IMR-90 (cell line): ENCODE measurements at regions not wholly inside any gene's neighbourhood (a gene's known extent, or its start where the extent isn't known, plus 50 kb on each side); places are given as distances from the start of the nearest gene placed in this dataset.

Experiments used
- ATAC-seq: fragments of 200-7000 bp; cut with Tn5 transposase; 2 replicates; pipeline ENCODE4 v1.9.1; 2020; ENCODE audit warnings: low read depth, mild to moderate bottlenecking, moderate library complexity
- BruUV-seq: library from RNA; stranded (reverse); fragments of 400-500 nt; replicated peaks from 2 replicates; lab custom pipeline; 2021; lab: Mats Ljungman, UMichigan
- CTCF ChIA-PET: fragments of 300-600 bp; formaldehyde crosslinking; extraction: SDS; loops from one replicate; lab custom pipeline; 2021; ENCODE audit warnings: antibody characterized with exemption; lab: Yijun Ruan, JAX
- POLR2A ChIA-PET: fragments of 300-600 bp; sonication (Branson Sonifier 250); formaldehyde crosslinking; loops from one replicate; lab custom pipeline; 2022; ENCODE audit warnings: antibody characterized with exemption; ENCODE audit not compliant: unreplicated experiment; lab: Charles Lee
- DNase-seq: peaks from one replicate; pipeline ENCODE4 v3.0.0; 2013
- H2AFZ ChIP-seq: replicated peaks from 2 replicates; pipeline ENCODE3; 2013; ENCODE audit warnings: low read length, mild to moderate bottlenecking; ENCODE audit not compliant: poor library complexity
- H2AK5ac ChIP-seq: 2 replicates; pipeline ENCODE4 v1.6.1; 2013; ENCODE audit warnings: low read depth, low read length, inconsistent platforms
- H2AK9ac ChIP-seq: replicated peaks from 2 replicates; pipeline ENCODE3; 2013; ENCODE audit warnings: mild to moderate bottlenecking, low read depth, low read length, moderate library complexity; ENCODE audit not compliant: poor library complexity
- H2BK120ac ChIP-seq: 2 replicates; pipeline ENCODE4 v1.6.1; 2013; ENCODE audit warnings: low read depth, low read length, inconsistent platforms
- H2BK15ac ChIP-seq: 3 replicates; pipeline ENCODE4 v1.6.1; 2013; ENCODE audit warnings: low read depth, low read length, inconsistent platforms
- H2BK20ac ChIP-seq: 2 replicates; pipeline ENCODE4 v1.6.1; 2013; ENCODE audit warnings: low read depth, mild to moderate bottlenecking, inconsistent platforms, low read length, moderate library complexity
- H2BK5ac ChIP-seq: 2 replicates; pipeline ENCODE4 v1.6.1; 2013; ENCODE audit warnings: mild to moderate bottlenecking, low read depth, low read length, inconsistent platforms; ENCODE audit not compliant: poor library complexity, severe bottlenecking
- H3K14ac ChIP-seq: replicated peaks from 2 replicates; pipeline ENCODE4 v1.6.1; 2013; ENCODE audit warnings: low read depth, low read length, inconsistent platforms
- H3K18ac ChIP-seq: 2 replicates; pipeline ENCODE4 v1.6.1; 2013; ENCODE audit warnings: low read depth, low read length, control low read depth
- H3K23ac ChIP-seq: 2 replicates; pipeline ENCODE4 v1.6.1; 2013; ENCODE audit warnings: low read depth, low read length, inconsistent platforms
- H3K27ac ChIP-seq: 2 replicates; pipeline ENCODE4 v1.5.1; 2013; ENCODE audit warnings: mild to moderate bottlenecking, control low read depth, low read length; ENCODE audit not compliant: insufficient read depth
- H3K27me3 ChIP-seq: 2 replicates; pipeline ENCODE4 v1.6.1; 2013; ENCODE audit warnings: low read length; ENCODE audit not compliant: control insufficient read depth, insufficient read depth
- H3K36me3 ChIP-seq: 2 replicates; pipeline ENCODE4 v1.6.1; 2013; ENCODE audit warnings: low read length, mixed read lengths; ENCODE audit not compliant: control insufficient read depth, insufficient read depth
- H3K4ac ChIP-seq: 2 replicates; pipeline ENCODE4 v1.6.1; 2013; ENCODE audit warnings: low read depth, low read length, inconsistent platforms
- H3K4me1 ChIP-seq: 2 replicates; pipeline ENCODE4 v1.6.1; 2013; ENCODE audit warnings: low read length, mixed read lengths; ENCODE audit not compliant: control insufficient read depth, insufficient read depth
- H3K4me2 ChIP-seq: 2 replicates; pipeline ENCODE4 v1.6.1; 2013; ENCODE audit warnings: low read depth, mild to moderate bottlenecking, control low read depth, low read length, moderate library complexity
- H3K4me3 ChIP-seq: 2 replicates; pipeline ENCODE4 v1.5.1; 2013; ENCODE audit warnings: low read depth, mild to moderate bottlenecking, control low read depth, low read length, moderate library complexity; ENCODE audit not compliant: insufficient read depth
- H3K56ac ChIP-seq: 2 replicates; pipeline ENCODE4 v1.6.1; 2013; ENCODE audit warnings: low read length, inconsistent platforms; ENCODE audit not compliant: insufficient read depth; ENCODE audit errors: extremely low read depth
- H3K79me1 ChIP-seq, 2 experiments: 2 replicates each; pipeline ENCODE4 v1.6.1; 2013; ENCODE audit warnings: low read length in 2 of 2, inconsistent platforms in 1 of 2, low read depth in 1 of 2
- H3K9ac ChIP-seq: 2 replicates; pipeline ENCODE4 v1.6.1; 2013; ENCODE audit warnings: low read depth, low read length, control low read depth
- H3K9me1 ChIP-seq: 2 replicates; pipeline ENCODE4 v1.6.1; 2013; ENCODE audit warnings: low read length, inconsistent platforms; ENCODE audit not compliant: insufficient read depth
- H3K9me3 ChIP-seq: 2 replicates; pipeline ENCODE4 v1.6.1; 2013; ENCODE audit warnings: low read length; ENCODE audit not compliant: control insufficient read depth, insufficient read depth
- H4K20me1 ChIP-seq: 2 replicates; pipeline ENCODE4 v1.6.1; 2013; ENCODE audit warnings: low read length, inconsistent platforms; ENCODE audit not compliant: insufficient read depth
- H4K5ac ChIP-seq: 2 replicates; pipeline ENCODE4 v1.6.1; 2013; ENCODE audit warnings: mild to moderate bottlenecking, low read depth, low read length, control low read depth
- H4K8ac ChIP-seq, 2 experiments: 2 replicates each; pipeline ENCODE4 v1.6.1; 2013; ENCODE audit warnings: low read depth in 2 of 2, low read length in 2 of 2, control low read depth in 1 of 2, inconsistent platforms in 1 of 2
- H4K91ac ChIP-seq: 2 replicates; pipeline ENCODE4 v1.6.1; 2013; ENCODE audit warnings: low read depth, low read length, inconsistent platforms; ENCODE audit not compliant: insufficient read depth
- BHLHE40 ChIP-seq: fragments of 150-350 bp; IDR thresholded peaks from 2 replicates; pipeline ENCODE4 v1.6.1; 2016; ENCODE audit warnings: mild to moderate bottlenecking, low read depth, low read length
- CHD1 ChIP-seq: IDR thresholded peaks from 2 replicates; pipeline ENCODE4 v1.6.1; 2012; ENCODE audit warnings: low read depth, low read length, improper control_type of control experiment
- POLR2A ChIP-seq: IDR thresholded peaks from 2 replicates; pipeline ENCODE4 v1.6.1; 2012; ENCODE audit warnings: mild to moderate bottlenecking, low read depth, low read length
- WGBS, 2 experiments: methylation state at CpG; one replicate each; pipeline versions ENCODE4 v1.1.5 to v1.1.7; 2013; ENCODE audit warnings: missing lambda C conversion rate in 2 of 2; ENCODE audit not compliant: insufficient read length in 1 of 2; ENCODE audit errors: extremely low coverage in 2 of 2; 5-methylcytosine and 5-hydroxymethylcytosine counted together
- dilution Hi-C: fragments of 300-500 bp; cut with HindIII; formaldehyde crosslinking; loops from one replicate; pipeline ENCODE4 v1.14.3; 2018; ENCODE audit warnings: low sequenced_read_pairs; ENCODE audit not compliant: unreplicated experiment
- in situ Hi-C: fragments of 300-500 bp; cut with MboI; formaldehyde crosslinking; loops from 3 replicates; pipeline ENCODE4 v1.14.3; 2019; ENCODE audit warnings: low sequenced_read_pairs, inconsistent platforms, mixed read lengths
- intact Hi-C: fragments of 100-400 bp; cut with micrococcal nuclease; formaldehyde crosslinking; loops from 2 replicates; pipeline ENCODE4 v1.10.0; 2022
- TF ChIP-seq, protein P1 (sequence below): conservative IDR thresholded peaks from 2 replicates; pipeline ENCODE4 v1.5.1; 2012; ENCODE audit warnings: mild to moderate bottlenecking, low read depth, low read length, improper control_type of control experiment
- TF ChIP-seq, protein P2 (sequence below): fragments of 150-350 bp; IDR thresholded peaks from 2 replicates; pipeline ENCODE4 v1.6.1; 2016; ENCODE audit warnings: low read depth, mild to moderate bottlenecking, low read length, moderate library complexity, borderline replicate concordance

DNA sequence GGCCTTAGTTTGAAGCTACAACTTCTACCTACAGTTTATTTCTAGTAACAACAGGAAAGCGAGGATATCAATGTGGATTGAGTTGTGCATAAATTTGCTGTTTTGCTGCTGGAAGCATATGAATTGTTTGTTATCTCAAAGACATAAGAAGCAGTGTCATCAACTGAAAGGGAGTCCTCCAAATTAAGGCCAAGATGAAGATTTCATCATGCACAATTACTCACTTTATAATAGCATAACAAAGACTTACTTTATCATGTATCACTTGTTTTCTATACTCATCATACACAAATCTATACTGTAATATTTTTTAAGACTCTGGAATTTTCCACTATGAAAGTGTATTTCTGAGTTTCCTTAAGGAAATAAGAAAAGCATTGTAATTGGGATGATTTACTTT lies 136.1 kb upstream of the FANCL start:
- H3K9ac ChIP-seq, result no peak overlapping the region
- no TSS peak for BruUV-seq

More for the DNA sequence above, 136.1 kb upstream of the FANCL start:
- Histone ChIP-seq H3K36me3 (no peaks in the 10 kb centered on the region), H4K8ac (no peak overlapping the region), H4K91ac (no peak overlapping the region), H3K14ac (no peak overlapping the region), H3K56ac (no peak overlapping the region), H3K23ac (no peak overlapping the region), H2AK5ac (no peak overlapping the region), H3K4me2 (no peak overlapping the region), H2BK5ac (no peak overlapping the region), H3K18ac (no peak overlapping the region), H3K79me1 (no peaks in the 10 kb centered on the region), H3K27ac (no peak overlapping the region), H2BK20ac (no peak overlapping the region), H3K9me1 (no peaks in the 10 kb centered on the region), H4K20me1 (no peaks in the 10 kb centered on the region), H4K5ac (no peak overlapping the region), H3K4ac (no peak overlapping the region), H2BK120ac (no peak overlapping the region), H3K4me3 (no peak overlapping the region), H2AK9ac (no peak overlapping the region), H2BK15ac (no peak overlapping the region), H3K4me1 (no peaks in the 10 kb centered on the region), H3K9me3 (no peaks in the 10 kb centered on the region), H2AFZ (no peak overlapping the region), H3K27me3 (no peaks in the 10 kb centered on the region)
- dilution Hi-C loops, result no loop called here
- TF ChIP-seq POLR2A (no peak), CHD1 (no peak), BHLHE40 (no peak)
- TF ChIP-seq, protein P1, sequence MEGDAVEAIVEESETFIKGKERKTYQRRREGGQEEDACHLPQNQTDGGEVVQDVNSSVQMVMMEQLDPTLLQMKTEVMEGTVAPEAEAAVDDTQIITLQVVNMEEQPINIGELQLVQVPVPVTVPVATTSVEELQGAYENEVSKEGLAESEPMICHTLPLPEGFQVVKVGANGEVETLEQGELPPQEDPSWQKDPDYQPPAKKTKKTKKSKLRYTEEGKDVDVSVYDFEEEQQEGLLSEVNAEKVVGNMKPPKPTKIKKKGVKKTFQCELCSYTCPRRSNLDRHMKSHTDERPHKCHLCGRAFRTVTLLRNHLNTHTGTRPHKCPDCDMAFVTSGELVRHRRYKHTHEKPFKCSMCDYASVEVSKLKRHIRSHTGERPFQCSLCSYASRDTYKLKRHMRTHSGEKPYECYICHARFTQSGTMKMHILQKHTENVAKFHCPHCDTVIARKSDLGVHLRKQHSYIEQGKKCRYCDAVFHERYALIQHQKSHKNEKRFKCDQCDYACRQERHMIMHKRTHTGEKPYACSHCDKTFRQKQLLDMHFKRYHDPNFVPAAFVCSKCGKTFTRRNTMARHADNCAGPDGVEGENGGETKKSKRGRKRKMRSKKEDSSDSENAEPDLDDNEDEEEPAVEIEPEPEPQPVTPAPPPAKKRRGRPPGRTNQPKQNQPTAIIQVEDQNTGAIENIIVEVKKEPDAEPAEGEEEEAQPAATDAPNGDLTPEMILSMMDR, result no peak
- TF ChIP-seq, protein P2, sequence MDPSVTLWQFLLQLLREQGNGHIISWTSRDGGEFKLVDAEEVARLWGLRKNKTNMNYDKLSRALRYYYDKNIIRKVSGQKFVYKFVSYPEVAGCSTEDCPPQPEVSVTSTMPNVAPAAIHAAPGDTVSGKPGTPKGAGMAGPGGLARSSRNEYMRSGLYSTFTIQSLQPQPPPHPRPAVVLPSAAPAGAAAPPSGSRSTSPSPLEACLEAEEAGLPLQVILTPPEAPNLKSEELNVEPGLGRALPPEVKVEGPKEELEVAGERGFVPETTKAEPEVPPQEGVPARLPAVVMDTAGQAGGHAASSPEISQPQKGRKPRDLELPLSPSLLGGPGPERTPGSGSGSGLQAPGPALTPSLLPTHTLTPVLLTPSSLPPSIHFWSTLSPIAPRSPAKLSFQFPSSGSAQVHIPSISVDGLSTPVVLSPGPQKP, result no peak
- no CpG with 5 or more reads among the region's 1 CpG for WGBS, 2 experiments
- in situ Hi-C loops, result no loop called here
- ATAC-seq (no peak), DNase-seq (no peak)
- CTCF ChIA-PET, result no interaction called here
- POLR2A ChIA-PET, result no interaction called here
- intact Hi-C loops, result no loop called here
